Islet precursor cell (in vitro differentiated cells): ENCODE measurements at regions not wholly inside any gene's neighbourhood (a gene's known extent, or its start where the extent isn't known, plus 50 kb on each side); places are given as distances from the start of the nearest gene placed in this dataset.
"Not testable (repeated sequence)": the region's sequence is repeated elsewhere in the genome, so short reads cannot be mapped to it uniquely, and the experiment has no call there.

ENCODE experiments used
- DNase-seq: peaks from one replicate; pipeline ENCODE4 v3.0.0-alpha.2; 2018

DNA sequence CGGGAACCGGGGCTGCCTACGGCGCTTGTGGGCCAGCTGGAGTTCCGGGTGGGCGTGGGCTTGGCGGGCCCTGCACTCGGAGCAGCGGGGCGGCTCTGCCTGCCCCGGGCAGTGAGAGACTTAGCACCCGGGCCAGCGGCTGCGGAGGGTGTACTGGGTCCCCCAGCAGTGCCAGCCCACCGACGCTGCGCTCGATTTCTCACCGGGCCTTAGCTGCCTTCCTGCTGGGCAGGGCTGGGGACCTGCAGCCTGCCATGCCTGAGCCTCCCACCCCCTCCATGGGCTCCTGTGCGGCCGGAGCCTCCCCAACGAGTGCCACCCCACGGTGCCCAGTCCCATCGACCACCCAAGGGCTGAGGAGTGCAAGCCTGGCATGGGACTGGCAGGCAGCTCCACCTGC is 72.8 kb upstream of the SSBP2 start:
- not testable (repeated sequence) for DNase-seq

DNA sequence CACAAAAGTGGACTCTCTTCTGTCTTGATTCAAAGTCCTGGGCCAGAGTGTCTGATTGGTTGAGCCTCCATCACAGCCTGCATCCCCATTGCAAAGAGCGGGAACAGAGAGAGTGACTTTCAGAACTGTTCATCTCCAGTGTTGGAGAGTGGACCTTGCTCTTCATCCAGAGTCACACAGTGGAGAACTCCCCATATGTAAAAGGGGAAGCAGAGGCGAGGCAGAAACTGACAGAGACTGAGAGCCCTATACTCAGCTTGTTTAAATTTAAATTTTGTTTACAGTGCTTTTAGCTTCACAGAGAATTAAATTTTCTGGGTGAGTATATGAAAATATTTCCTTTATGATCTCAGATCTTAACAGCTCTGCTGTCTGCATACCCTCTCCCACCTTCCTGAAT is 70.0 kb upstream of the SSBP2 start:
- DNase-seq: no peak

DNA sequence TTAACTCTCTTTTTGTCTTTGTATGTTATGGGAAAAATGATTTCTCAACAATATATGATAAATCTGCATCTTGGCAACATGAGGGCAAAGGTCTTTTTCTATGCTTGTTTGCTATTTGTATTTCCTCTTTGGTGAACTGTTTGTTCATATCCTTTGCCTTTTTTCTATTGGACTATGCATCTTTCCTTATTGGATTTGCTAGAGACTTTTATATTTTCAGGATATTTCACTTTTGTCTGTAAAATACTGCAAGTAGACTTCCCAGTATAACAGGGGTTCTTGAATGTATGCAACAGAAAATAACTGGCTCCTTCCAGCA is 69.4 kb upstream of the SSBP2 start:
- no peak for DNase-seq

DNA sequence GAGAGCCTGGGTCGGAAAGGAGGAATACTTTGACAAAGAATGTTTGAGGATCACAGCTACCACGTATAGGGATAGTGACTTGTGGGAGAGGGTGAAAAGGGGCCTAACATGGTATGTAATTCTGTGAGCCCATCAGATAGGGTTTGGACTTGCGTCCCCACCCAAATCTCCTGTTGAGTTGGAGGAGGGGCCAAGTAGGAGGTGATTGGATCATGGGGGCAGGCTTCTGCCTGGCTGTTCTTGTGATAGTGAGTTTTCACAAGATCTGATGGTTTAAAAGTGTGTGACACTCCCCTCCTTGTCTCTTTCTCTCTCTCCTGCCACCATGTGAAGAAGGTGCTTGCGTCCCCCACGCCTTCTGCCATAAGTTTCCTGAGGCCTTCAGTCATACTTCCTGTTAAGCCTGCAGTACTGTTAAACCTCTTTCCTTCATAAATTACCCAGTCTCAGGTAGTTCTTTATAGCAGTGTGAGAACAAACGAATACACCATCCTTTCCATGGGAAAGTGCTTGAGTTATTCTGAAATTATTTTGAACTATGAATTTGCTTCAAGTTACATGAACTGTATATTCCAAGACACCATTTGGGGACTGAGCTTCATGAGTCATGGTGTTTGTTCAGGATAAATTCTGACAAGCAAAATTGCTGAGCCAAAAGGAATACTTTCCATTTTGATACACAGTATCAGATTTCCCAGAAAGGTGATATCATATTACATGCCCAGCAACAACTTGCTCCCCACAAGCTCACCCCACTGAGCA is 68.8 kb upstream of the SSBP2 start:
- DNase-seq: no peak

DNA sequence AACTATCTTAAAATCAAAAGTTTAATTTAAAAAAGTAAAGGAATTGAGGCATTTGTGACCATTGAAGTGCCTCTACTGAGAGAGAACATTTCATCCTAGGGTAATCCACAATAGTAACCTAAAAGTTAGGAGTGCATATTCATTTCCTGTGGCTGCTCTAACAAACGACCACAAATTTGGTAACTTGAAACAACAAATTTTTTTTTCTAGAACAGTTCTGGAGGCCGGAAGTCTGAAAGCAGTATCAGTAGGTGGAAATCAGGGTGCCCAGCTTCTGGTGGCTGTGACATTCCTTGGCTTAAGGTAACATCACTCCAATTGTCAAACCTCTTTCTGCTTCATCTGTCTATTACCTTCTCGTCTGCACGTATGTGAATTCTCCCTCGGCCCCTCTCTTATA is 67.1 kb upstream of the SSBP2 start:
- no peak for DNase-seq

DNA sequence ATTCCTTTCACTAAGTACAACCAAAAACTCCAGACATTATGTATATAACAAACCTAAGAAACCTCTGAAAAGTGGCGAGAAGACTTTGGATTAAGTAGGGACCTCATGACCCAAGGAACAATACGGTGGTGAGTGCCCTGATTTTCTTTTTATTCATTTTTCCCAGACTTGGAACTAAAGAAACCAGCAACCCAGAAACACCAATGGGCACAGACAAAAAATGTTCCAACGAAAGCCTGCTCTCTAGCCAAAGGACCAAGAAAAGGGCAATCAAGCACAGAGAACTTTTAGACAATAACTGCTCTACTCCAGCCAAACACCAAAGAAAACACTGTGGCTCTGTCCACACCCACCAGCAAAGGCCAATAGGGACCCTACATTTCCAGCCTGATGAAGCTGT is 66.2 kb upstream of the SSBP2 start:
- no peak for DNase-seq

DNA sequence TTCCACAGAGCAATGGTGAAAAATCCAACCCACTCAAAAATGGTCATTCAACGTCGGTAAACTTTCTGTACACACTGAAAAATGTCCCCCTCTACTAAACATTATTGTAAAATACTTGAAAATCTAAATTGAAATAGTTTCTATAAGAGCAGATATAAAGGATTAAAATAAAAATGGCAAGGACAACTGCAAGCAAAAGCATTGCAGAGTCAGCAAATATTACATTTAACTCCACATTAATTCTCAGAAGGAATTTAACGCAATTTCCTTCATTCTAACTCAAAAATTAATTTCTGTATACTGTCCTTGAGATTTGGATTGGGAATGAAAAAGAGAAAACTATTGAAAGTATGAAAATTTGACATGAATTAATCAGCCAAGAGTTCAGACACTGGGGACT is 64.4 kb upstream of the SSBP2 start:
- no peak for DNase-seq

DNA sequence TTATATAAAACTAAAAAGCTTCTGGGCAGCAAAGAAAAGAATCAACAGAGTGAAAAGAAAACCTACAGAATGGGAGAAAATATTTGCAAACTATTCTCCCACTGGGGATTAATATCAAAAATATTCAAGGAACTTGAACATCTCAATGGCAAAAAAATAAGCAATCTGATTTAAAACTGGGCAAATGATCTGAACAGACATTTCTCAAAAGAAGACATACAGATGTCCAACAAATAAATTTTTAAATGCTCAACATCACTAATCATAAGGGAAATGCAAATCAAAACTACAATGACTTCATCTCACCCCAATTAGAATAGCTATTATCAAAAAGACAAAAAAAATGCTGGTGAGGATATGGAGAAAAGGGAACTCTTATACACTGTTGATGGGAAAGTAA is 57.2 kb upstream of the SSBP2 start:
- no peak for DNase-seq

DNA sequence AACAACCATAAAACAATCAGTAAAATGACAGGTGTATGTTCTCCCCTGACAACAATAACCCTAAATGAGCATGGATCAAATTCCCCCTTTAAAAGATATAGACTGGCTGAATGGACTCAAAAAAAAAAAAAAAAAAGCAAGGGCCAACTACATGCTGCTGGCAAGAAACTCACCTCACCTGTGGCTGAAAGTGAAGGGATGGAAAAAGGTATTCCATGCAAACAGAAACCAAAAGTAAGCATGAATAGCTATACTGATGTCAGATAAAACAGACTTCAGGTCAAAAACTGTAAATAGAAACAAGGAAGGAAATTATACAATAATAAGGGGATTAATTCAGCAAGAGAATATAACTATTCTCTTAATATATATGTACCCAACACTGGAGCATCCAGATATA is 54.2 kb upstream of the SSBP2 start:
- no peak for DNase-seq

DNA sequence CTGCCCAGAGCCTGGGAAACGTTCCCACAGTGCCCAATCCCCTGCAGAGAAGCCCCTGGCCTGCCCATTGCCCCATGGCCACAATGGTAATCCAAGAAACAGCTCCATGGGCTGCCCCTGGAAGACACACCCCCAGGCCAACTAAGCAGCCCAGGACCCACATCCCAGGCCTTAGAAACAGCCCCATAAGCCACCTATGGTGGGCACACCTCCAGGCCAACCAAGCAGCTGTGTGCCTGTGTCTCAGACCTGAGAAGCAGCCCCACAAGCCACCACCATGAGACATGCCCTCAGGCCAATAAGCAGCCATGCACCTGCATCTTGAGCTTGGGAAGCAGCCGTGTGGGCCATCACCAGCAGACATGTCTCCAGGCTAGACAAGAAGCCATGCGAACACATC is 52.9 kb upstream of the SSBP2 start:
- no peak for DNase-seq

DNA sequence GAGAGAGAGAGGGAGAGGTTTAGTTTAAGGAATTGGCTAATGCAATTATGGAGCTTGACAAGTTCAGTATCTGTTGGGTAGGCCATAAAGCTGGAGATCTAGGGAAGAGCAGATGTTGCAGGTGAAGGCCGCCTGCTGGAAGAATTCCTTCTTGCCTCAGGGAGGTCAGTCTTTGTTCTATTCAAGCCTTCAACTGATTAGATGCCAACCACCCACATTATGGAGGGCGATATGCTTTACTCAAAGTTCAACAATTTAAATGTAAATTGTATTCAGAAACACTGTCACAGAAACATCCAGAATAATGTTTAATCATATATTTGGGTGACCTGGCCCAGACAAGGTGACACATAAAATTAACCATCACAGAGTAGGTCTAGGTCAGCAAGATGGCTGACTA is 51.7 kb upstream of the SSBP2 start:
- DNase-seq: no peak

DNA sequence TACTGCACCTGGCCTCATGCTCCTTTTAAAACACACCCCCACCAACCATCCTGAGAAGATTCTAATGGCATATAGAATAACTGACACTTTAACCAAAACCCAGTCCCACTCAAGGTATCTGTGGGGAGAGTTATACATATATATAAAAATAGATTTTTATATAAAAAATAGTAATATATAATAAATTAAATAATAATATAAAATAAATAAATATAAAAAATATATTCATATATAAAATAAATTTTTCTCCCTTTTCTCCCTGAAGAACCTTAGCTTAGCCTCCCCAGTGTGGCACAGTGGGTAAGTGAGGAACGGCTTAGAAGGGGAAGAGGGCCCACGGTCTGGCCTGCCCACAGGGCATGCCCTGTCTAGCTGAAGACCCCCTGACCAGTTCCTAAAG is 51.1 kb upstream of the SSBP2 start:
- DNase-seq: no peak

DNA sequence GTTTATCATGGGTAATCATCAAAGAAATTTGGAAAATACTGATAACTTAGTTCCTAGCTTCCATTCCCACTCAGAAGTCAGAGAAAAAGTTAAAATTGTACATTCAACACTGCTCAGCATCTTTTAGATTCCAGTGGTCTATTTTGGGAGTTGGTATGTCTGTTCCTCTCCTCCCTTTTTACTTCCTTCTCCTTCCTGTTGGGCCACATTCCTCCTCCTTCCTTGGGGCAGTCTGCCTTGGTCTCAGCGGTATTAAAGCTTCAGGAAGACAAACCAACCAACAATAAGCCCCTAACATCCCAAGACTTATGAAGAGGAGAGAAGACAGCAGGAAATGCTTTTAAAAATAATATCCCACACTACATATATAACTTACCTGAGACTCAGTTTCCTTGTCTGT is 49.9 kb upstream of the SSBP2 start:
- peak; percentile 64 for DNase-seq
